ENCODE measurements at regions not wholly inside any gene's neighbourhood (a gene's known extent, or its start where the extent isn't known, plus 50 kb on each side); places are given as distances from the start of the nearest gene placed in this dataset.

DNA sequence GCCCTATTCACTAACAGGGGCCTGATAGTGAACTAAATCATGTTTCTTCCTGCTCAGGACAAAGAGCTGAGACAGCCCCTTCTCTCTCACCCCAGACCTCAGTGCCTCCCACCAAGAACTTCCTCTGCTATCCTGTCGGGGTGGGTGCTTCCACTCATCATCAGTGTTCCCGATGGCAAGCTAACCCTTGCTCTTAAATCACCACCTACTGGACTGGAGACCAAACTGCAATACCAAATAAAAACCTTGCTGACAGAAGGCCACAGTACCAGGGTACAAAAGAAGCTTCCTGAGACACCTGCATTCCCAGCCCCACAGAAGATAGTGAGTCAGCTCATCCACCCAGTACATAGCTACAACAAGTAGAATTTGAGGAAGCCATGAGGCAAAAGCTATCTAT is 799.5 kb downstream of the LTN1 start:
- H3K4me1 Mint-ChIP-seq (ENCODE audit: low read depth, unreplicated experiment), result no peaks in the 10 kb centered on the region
- DNase-seq, result no peak
- TF ChIP-seq, protein P1, sequence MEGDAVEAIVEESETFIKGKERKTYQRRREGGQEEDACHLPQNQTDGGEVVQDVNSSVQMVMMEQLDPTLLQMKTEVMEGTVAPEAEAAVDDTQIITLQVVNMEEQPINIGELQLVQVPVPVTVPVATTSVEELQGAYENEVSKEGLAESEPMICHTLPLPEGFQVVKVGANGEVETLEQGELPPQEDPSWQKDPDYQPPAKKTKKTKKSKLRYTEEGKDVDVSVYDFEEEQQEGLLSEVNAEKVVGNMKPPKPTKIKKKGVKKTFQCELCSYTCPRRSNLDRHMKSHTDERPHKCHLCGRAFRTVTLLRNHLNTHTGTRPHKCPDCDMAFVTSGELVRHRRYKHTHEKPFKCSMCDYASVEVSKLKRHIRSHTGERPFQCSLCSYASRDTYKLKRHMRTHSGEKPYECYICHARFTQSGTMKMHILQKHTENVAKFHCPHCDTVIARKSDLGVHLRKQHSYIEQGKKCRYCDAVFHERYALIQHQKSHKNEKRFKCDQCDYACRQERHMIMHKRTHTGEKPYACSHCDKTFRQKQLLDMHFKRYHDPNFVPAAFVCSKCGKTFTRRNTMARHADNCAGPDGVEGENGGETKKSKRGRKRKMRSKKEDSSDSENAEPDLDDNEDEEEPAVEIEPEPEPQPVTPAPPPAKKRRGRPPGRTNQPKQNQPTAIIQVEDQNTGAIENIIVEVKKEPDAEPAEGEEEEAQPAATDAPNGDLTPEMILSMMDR (IDR thresholded peaks at IDR 0.05; ENCODE audit: partially characterized antibody, unreplicated experiment), result no peak
- no peak overlapping the region for H3K4me3 Mint-ChIP-seq (ENCODE audit: unreplicated experiment)
- no peaks in the 10 kb centered on the region for H3K27me3 Mint-ChIP-seq (ENCODE audit: unreplicated experiment)
- H3K9me3 Mint-ChIP-seq (ENCODE audit: unreplicated experiment), result peaks cover 3% of the 10 kb centered on the region
- H3K27ac Mint-ChIP-seq (ENCODE audit: unreplicated experiment), result no peak overlapping the region
- peaks cover 13% of the 10 kb centered on the region for H3K36me3 Mint-ChIP-seq (ENCODE audit: unreplicated experiment)

DNA sequence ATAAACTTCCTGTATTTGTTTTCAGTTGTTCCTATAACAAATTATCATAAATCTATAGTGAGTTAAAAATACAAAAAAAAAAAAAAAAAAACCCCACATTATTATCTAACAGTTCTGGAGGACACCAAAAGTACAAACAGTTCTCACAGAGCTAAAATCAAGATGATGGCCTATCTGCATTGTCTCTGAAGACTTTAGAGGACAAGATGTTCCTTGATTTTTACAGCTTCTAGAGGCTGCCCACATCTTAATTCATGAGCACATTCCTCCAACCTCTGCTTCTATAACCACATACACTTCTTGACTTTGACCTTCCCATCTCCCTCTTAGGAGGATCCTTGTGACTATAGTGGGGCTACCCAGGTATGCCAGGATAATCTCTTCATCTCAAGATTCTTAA is 806.1 kb downstream of the LTN1 start:
- H3K4me1 Mint-ChIP-seq (ENCODE audit: low read depth, unreplicated experiment), result no peaks in the 10 kb centered on the region
- no peaks in the 10 kb centered on the region for H3K9me3 Mint-ChIP-seq (ENCODE audit: unreplicated experiment)

DNA sequence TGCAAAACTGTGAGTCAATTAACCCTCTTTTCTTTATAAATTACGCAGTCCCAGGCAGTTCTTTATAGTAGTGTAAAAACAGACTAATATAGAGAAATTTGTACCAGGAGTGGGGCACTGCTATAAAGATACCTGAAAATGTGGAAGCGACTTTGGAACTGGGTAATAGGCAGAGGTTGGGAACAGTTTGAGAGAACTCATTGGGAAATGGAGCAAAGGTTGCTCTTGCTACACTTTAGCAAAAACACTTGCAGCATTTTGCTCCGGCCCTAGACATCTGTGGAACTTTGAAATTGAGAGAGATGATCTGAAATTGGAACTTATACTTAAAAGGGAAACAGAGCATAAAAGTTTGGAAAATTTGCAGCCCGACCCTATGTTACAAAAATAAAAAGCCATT is 810.9 kb downstream of the LTN1 start:
- TF ChIP-seq, protein P1 (IDR thresholded peaks at IDR 0.05; ENCODE audit: partially characterized antibody, unreplicated experiment), result no peak
- Mint-ChIP-seq H3K9me3 (ENCODE audit: unreplicated experiment) (no peaks in the 10 kb centered on the region), H3K27me3 (ENCODE audit: unreplicated experiment) (no peaks in the 10 kb centered on the region), H3K27ac (ENCODE audit: unreplicated experiment) (no peak overlapping the region), H3K4me1 (ENCODE audit: low read depth, unreplicated experiment) (no peaks in the 10 kb centered on the region), H3K4me3 (ENCODE audit: unreplicated experiment) (no peak overlapping the region), H3K36me3 (ENCODE audit: unreplicated experiment) (no peaks in the 10 kb centered on the region)
- DNase-seq, result no peak

More for the DNA sequence above, 806.1 kb downstream of the LTN1 start:
- H3K36me3 Mint-ChIP-seq (ENCODE audit: unreplicated experiment), result no peaks in the 10 kb centered on the region
- DNase-seq, result no peak
- H3K27me3 Mint-ChIP-seq (ENCODE audit: unreplicated experiment), result no peaks in the 10 kb centered on the region
- TF ChIP-seq, protein P1 (IDR thresholded peaks at IDR 0.05; ENCODE audit: partially characterized antibody, unreplicated experiment), result no peak
- no peak overlapping the region for H3K27ac Mint-ChIP-seq (ENCODE audit: unreplicated experiment)
- H3K4me3 Mint-ChIP-seq (ENCODE audit: unreplicated experiment), result no peak overlapping the region

DNA sequence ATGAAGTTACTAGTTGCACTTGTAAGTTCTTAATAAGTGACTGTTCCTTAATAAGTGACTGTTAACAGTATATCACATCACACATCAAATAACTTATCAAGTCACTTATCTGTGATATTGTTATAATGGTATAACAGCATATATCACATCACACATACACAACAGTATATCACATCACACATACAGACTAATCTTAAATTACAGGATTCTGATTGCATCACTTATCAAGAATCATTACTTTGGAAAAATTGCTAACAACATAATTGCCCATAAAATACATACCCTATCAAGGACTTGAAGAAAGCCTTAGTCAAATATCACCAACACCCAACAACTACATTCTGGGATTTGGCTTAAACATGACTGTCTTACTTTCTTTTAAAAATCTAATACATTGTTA is 813.5 kb downstream of the LTN1 start:
- no peak for DNase-seq
- Mint-ChIP-seq H3K4me1 (ENCODE audit: low read depth, unreplicated experiment) (no peaks in the 10 kb centered on the region), H3K27me3 (ENCODE audit: unreplicated experiment) (no peaks in the 10 kb centered on the region), H3K4me3 (ENCODE audit: unreplicated experiment) (no peak overlapping the region), H3K36me3 (ENCODE audit: unreplicated experiment) (no peaks in the 10 kb centered on the region), H3K9me3 (ENCODE audit: unreplicated experiment) (no peaks in the 10 kb centered on the region), H3K27ac (ENCODE audit: unreplicated experiment) (no peak overlapping the region)
- TF ChIP-seq, protein P1 (IDR thresholded peaks at IDR 0.05; ENCODE audit: partially characterized antibody, unreplicated experiment), result no peak

DNA sequence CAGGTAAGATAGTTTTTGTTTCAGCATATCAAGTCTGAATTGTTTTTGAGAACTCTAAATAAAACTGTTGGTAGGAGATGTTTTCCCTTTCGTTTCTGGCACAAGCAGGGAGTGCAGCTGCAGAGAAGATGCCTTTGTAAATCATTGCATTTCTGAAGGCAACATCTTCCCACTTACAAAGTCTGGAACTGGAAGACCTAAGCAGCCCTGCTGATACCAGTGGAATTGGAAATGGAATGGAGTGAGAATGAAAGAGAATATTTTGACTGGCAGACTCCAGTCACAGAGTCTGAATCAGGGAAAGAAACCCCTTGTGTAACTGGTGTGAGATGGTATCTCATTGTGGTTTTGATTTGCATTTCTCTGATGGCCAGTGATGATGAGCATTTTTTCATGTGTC is 815.6 kb downstream of the LTN1 start:
- TF ChIP-seq, protein P1 (IDR thresholded peaks at IDR 0.05; ENCODE audit: partially characterized antibody, unreplicated experiment), result no peak
- Mint-ChIP-seq H3K36me3 (ENCODE audit: unreplicated experiment) (no peaks in the 10 kb centered on the region), H3K9me3 (ENCODE audit: unreplicated experiment) (no peaks in the 10 kb centered on the region), H3K27me3 (ENCODE audit: unreplicated experiment) (no peaks in the 10 kb centered on the region), H3K4me3 (ENCODE audit: unreplicated experiment) (no peak overlapping the region), H3K4me1 (ENCODE audit: low read depth, unreplicated experiment) (no peaks in the 10 kb centered on the region), H3K27ac (ENCODE audit: unreplicated experiment) (no peak overlapping the region)
- DNase-seq, result no peak
